GM23338 (cell line): ENCODE measurements at regions not wholly inside any gene's neighbourhood (a gene's known extent, or its start where the extent isn't known, plus 50 kb on each side); places are given as distances from the start of the nearest gene placed in this dataset.

Source experiments
- CREB1 ChIP-seq: fragments of 250-450 bp; sonication (Bioruptor Pico); IDR thresholded peaks from 2 replicates; pipeline ENCODE4 v1.5.0; 2020; ENCODE audit warnings: low read depth, mild to moderate bottlenecking, moderate library complexity
- EZH2 ChIP-seq: fragments of 200-600 bp; sonication (generic); IDR thresholded peaks from one replicate; pipeline ENCODE4 v1.8.0; 2017; ENCODE audit warnings: antibody characterized with exemption, mild to moderate bottlenecking, low read depth; ENCODE audit not compliant: unreplicated experiment
- EZH2phosphoT487 ChIP-seq: fragments of 200-600 bp; sonication (generic); IDR thresholded peaks from one replicate; pipeline ENCODE4 v1.8.1; 2018; ENCODE audit warnings: antibody characterized with exemption; ENCODE audit not compliant: unreplicated experiment
- JUNB ChIP-seq: IDR thresholded peaks from one replicate; pipeline ENCODE4 v1.6.1; 2016; ENCODE audit warnings: antibody characterized with exemption; ENCODE audit not compliant: unreplicated experiment
- NANOG ChIP-seq: IDR thresholded peaks from 2 replicates; pipeline ENCODE4 v1.6.1; 2016; ENCODE audit warnings: antibody characterized with exemption, borderline replicate concordance
- POLR2AphosphoS5 ChIP-seq: IDR thresholded peaks from 2 replicates; pipeline ENCODE4 v1.6.1; 2016; ENCODE audit warnings: antibody characterized with exemption, low read depth
- STAT1 ChIP-seq: IDR thresholded peaks from one replicate; pipeline ENCODE4 v1.6.1; 2016; ENCODE audit warnings: antibody characterized with exemption; ENCODE audit not compliant: unreplicated experiment
- ZNF114 ChIP-seq: fragments of 250-450 bp; sonication (Bioruptor Pico); IDR thresholded peaks from 2 replicates; pipeline ENCODE4 v1.5.0; 2020; ENCODE audit warnings: mild to moderate bottlenecking, moderate library complexity
- TF ChIP-seq, protein P1 (sequence below), 2 experiments: fragments of 200-600 bp in 1 of 2; sonication (generic) in 1 of 2; conservative IDR thresholded peaks; 2 replicates each; pipeline versions ENCODE4 v1.5.1 to v1.6.1; 2016 to 2017; ENCODE audit warnings: antibody characterized with exemption in 2 of 2, low read depth in 2 of 2, mild to moderate bottlenecking in 2 of 2, moderate library complexity in 1 of 2
- TF ChIP-seq, protein P2 (sequence below): IDR thresholded peaks from one replicate; pipeline ENCODE4 v1.6.1; 2018; ENCODE audit warnings: antibody characterized with exemption; ENCODE audit not compliant: unreplicated experiment
- TF ChIP-seq, protein P3 (sequence below): IDR thresholded peaks from 2 replicates; pipeline ENCODE4 v1.6.1; 2016; ENCODE audit warnings: antibody characterized with exemption
- TF ChIP-seq, protein P4 (sequence below): fragments of 250-450 bp; sonication (Bioruptor Pico); IDR thresholded peaks from 2 replicates; pipeline ENCODE4 v1.5.0; 2020; ENCODE audit warnings: mild to moderate bottlenecking, moderate library complexity

- TF ChIP-seq, protein P1, sequence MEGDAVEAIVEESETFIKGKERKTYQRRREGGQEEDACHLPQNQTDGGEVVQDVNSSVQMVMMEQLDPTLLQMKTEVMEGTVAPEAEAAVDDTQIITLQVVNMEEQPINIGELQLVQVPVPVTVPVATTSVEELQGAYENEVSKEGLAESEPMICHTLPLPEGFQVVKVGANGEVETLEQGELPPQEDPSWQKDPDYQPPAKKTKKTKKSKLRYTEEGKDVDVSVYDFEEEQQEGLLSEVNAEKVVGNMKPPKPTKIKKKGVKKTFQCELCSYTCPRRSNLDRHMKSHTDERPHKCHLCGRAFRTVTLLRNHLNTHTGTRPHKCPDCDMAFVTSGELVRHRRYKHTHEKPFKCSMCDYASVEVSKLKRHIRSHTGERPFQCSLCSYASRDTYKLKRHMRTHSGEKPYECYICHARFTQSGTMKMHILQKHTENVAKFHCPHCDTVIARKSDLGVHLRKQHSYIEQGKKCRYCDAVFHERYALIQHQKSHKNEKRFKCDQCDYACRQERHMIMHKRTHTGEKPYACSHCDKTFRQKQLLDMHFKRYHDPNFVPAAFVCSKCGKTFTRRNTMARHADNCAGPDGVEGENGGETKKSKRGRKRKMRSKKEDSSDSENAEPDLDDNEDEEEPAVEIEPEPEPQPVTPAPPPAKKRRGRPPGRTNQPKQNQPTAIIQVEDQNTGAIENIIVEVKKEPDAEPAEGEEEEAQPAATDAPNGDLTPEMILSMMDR (conservative IDR thresholded peaks at IDR 0.05; ENCODE audit: low read depth in 2 of 2) = no peak
- no peak for TF ChIP-seq EZH2phosphoT487
- no peak for TF ChIP-seq JUNB
- TF ChIP-seq POLR2AphosphoS5 = no peak
- no peak for TF ChIP-seq EZH2
- TF ChIP-seq, protein P2, sequence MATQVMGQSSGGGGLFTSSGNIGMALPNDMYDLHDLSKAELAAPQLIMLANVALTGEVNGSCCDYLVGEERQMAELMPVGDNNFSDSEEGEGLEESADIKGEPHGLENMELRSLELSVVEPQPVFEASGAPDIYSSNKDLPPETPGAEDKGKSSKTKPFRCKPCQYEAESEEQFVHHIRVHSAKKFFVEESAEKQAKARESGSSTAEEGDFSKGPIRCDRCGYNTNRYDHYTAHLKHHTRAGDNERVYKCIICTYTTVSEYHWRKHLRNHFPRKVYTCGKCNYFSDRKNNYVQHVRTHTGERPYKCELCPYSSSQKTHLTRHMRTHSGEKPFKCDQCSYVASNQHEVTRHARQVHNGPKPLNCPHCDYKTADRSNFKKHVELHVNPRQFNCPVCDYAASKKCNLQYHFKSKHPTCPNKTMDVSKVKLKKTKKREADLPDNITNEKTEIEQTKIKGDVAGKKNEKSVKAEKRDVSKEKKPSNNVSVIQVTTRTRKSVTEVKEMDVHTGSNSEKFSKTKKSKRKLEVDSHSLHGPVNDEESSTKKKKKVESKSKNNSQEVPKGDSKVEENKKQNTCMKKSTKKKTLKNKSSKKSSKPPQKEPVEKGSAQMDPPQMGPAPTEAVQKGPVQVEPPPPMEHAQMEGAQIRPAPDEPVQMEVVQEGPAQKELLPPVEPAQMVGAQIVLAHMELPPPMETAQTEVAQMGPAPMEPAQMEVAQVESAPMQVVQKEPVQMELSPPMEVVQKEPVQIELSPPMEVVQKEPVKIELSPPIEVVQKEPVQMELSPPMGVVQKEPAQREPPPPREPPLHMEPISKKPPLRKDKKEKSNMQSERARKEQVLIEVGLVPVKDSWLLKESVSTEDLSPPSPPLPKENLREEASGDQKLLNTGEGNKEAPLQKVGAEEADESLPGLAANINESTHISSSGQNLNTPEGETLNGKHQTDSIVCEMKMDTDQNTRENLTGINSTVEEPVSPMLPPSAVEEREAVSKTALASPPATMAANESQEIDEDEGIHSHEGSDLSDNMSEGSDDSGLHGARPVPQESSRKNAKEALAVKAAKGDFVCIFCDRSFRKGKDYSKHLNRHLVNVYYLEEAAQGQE = no peak
- no peak for TF ChIP-seq CREB1 (CRISPR knock-in tag)
- no peak for TF ChIP-seq STAT1
- TF ChIP-seq, protein P3, sequence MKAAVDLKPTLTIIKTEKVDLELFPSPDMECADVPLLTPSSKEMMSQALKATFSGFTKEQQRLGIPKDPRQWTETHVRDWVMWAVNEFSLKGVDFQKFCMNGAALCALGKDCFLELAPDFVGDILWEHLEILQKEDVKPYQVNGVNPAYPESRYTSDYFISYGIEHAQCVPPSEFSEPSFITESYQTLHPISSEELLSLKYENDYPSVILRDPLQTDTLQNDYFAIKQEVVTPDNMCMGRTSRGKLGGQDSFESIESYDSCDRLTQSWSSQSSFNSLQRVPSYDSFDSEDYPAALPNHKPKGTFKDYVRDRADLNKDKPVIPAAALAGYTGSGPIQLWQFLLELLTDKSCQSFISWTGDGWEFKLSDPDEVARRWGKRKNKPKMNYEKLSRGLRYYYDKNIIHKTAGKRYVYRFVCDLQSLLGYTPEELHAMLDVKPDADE = no peak
- TF ChIP-seq NANOG = no peak
- TF ChIP-seq ZNF114 = no peak
- TF ChIP-seq, protein P4, sequence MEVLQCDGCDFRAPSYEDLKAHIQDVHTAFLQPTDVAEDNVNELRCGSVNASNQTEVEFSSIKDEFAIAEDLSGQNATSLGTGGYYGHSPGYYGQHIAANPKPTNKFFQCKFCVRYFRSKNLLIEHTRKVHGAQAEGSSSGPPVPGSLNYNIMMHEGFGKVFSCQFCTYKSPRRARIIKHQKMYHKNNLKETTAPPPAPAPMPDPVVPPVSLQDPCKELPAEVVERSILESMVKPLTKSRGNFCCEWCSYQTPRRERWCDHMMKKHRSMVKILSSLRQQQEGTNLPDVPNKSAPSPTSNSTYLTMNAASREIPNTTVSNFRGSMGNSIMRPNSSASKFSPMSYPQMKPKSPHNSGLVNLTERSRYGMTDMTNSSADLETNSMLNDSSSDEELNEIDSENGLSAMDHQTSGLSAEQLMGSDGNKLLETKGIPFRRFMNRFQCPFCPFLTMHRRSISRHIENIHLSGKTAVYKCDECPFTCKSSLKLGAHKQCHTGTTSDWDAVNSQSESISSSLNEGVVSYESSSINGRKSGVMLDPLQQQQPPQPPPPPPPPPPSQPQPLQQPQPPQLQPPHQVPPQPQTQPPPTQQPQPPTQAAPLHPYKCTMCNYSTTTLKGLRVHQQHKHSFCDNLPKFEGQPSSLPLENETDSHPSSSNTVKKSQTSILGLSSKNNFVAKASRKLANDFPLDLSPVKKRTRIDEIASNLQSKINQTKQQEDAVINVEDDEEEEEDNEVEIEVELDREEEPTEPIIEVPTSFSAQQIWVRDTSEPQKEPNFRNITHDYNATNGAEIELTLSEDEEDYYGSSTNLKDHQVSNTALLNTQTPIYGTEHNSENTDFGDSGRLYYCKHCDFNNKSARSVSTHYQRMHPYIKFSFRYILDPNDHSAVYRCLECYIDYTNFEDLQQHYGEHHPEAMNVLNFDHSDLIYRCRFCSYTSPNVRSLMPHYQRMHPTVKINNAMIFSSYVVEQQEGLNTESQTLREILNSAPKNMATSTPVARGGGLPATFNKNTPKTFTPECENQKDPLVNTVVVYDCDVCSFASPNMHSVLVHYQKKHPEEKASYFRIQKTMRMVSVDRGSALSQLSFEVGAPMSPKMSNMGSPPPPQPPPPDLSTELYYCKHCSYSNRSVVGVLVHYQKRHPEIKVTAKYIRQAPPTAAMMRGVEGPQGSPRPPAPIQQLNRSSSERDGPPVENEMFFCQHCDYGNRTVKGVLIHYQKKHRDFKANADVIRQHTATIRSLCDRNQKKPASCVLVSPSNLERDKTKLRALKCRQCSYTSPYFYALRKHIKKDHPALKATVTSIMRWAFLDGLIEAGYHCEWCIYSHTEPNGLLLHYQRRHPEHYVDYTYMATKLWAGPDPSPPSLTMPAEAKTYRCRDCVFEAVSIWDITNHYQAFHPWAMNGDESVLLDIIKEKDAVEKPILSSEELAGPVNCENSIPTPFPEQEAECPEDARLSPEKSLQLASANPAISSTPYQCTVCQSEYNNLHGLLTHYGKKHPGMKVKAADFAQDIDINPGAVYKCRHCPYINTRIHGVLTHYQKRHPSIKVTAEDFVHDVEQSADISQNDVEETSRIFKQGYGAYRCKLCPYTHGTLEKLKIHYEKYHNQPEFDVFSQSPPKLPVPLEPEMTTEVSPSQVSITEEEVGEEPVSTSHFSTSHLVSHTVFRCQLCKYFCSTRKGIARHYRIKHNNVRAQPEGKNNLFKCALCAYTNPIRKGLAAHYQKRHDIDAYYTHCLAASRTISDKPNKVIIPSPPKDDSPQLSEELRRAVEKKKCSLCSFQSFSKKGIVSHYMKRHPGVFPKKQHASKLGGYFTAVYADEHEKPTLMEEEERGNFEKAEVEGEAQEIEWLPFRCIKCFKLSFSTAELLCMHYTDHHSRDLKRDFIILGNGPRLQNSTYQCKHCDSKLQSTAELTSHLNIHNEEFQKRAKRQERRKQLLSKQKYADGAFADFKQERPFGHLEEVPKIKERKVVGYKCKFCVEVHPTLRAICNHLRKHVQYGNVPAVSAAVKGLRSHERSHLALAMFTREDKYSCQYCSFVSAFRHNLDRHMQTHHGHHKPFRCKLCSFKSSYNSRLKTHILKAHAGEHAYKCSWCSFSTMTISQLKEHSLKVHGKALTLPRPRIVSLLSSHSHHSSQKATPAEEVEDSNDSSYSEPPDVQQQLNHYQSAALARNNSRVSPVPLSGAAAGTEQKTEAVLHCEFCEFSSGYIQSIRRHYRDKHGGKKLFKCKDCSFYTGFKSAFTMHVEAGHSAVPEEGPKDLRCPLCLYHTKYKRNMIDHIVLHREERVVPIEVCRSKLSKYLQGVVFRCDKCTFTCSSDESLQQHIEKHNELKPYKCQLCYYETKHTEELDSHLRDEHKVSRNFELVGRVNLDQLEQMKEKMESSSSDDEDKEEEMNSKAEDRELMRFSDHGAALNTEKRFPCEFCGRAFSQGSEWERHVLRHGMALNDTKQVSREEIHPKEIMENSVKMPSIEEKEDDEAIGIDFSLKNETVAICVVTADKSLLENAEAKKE (CRISPR knock-in tag) = no peak
Observed at GRCh38 chr10:123480845-123481244, 185.3 kb upstream of the GPR26 start.
